ENCODE measurements at regions not wholly inside any gene's neighbourhood (a gene's known extent, or its start where the extent isn't known, plus 50 kb on each side); places are given as distances from the start of the nearest gene placed in this dataset.

DNA sequence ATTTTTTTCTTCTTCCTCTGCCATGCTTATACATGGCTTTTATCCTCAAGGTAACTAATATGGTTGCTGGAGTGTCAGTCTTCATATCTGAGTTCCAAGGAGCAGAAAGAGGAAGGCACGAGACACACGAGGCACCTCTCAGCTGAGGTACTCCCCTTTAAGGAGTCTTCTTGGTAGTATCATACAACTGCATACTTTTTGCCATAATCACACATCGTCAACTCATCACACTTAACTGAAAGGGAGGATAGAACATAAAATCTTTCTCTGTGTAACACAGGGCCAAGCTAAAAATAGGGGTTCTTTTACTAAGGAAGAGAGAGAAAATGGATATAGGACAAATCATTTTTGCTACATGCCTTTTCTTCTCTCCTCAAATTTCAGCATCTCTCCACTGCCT lies 104.2 kb downstream of the OXSM start:
- TF ChIP-seq, protein P1, sequence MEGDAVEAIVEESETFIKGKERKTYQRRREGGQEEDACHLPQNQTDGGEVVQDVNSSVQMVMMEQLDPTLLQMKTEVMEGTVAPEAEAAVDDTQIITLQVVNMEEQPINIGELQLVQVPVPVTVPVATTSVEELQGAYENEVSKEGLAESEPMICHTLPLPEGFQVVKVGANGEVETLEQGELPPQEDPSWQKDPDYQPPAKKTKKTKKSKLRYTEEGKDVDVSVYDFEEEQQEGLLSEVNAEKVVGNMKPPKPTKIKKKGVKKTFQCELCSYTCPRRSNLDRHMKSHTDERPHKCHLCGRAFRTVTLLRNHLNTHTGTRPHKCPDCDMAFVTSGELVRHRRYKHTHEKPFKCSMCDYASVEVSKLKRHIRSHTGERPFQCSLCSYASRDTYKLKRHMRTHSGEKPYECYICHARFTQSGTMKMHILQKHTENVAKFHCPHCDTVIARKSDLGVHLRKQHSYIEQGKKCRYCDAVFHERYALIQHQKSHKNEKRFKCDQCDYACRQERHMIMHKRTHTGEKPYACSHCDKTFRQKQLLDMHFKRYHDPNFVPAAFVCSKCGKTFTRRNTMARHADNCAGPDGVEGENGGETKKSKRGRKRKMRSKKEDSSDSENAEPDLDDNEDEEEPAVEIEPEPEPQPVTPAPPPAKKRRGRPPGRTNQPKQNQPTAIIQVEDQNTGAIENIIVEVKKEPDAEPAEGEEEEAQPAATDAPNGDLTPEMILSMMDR (IDR thresholded peaks at IDR 0.05): no peak
- no peak for TF ChIP-seq ZFX (IDR thresholded peaks at IDR 0.05; ENCODE audit: borderline replicate concordance)
